ENCODE measurements at regions not wholly inside any gene's neighbourhood (a gene's known extent, or its start where the extent isn't known, plus 50 kb on each side); places are given as distances from the start of the nearest gene placed in this dataset.

- Histone ChIP-seq H3K36me3 (ENCODE audit: control insufficient read depth, insufficient read depth, low read length) (no peaks in the 10 kb centered on the region), H3K27me3 (replicated peaks; ENCODE audit: control insufficient read depth, insufficient read depth, low read length) (no peaks in the 10 kb centered on the region), H3K4me3 (ENCODE audit: low read depth, low read length) (no peak overlapping the region), H3K4me1 (no peaks in the 10 kb centered on the region), H3K9me3 (no peaks in the 10 kb centered on the region)
- Mint-ChIP-seq H3K27me3 (ENCODE audit: insufficient read depth, unreplicated experiment) (no peaks in the 10 kb centered on the region), H3K27ac (ENCODE audit: unreplicated experiment) (no peak overlapping the region), H3K9me3 (ENCODE audit: unreplicated experiment) (no peaks in the 10 kb centered on the region), H3K4me1 (ENCODE audit: low read depth, unreplicated experiment) (no peaks in the 10 kb centered on the region), H3K4me3 (ENCODE audit: unreplicated experiment) (no peak overlapping the region), H3K36me3 (ENCODE audit: insufficient read depth, unreplicated experiment) (no peaks in the 10 kb centered on the region)
- TF ChIP-seq, protein P1, sequence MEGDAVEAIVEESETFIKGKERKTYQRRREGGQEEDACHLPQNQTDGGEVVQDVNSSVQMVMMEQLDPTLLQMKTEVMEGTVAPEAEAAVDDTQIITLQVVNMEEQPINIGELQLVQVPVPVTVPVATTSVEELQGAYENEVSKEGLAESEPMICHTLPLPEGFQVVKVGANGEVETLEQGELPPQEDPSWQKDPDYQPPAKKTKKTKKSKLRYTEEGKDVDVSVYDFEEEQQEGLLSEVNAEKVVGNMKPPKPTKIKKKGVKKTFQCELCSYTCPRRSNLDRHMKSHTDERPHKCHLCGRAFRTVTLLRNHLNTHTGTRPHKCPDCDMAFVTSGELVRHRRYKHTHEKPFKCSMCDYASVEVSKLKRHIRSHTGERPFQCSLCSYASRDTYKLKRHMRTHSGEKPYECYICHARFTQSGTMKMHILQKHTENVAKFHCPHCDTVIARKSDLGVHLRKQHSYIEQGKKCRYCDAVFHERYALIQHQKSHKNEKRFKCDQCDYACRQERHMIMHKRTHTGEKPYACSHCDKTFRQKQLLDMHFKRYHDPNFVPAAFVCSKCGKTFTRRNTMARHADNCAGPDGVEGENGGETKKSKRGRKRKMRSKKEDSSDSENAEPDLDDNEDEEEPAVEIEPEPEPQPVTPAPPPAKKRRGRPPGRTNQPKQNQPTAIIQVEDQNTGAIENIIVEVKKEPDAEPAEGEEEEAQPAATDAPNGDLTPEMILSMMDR (IDR thresholded peaks at IDR 0.05; ENCODE audit: insufficient read depth in 1 of 2, low read depth in 1 of 2, low read length in 1 of 2, severe bottlenecking in 1 of 2, unreplicated experiment in 1 of 2) = no peak
- intact Hi-C loops (cut with micrococcal nuclease; ENCODE audit: unreplicated experiment) = loop anchor here (5.0 kb wide), 1 partner anchor 139 kb away; no protein-coding TSS in a partner anchor
- no TSS peak for BruUV-seq (replicated peaks)
- no peak for DNase-seq
- CTCF ChIA-PET = no interaction called here
- POLR2A ChIA-PET = no interaction called here
Observed at GRCh38 chr18:41767960-41768359, 187.1 kb upstream of the PIK3C3 start.

DNA sequence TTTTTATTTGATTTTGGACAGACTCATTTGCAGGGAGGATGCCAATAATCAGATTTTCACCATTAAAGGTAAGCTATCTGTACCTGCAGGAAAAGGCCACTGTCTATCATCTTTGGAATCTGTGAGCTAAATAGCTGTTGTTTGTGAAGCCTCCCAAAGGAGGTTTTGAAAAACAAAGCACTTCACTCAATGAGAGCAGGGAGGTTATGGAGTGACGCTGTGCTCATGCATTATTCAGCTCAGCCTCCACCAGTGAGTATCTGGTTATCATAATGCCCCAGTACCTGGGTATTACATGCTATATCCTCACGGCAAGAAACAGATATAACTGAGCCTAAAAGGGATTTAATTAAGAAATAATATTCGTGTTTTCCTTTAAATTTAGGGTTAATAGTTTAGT, 189.6 kb upstream of the PIK3C3 start:
- Mint-ChIP-seq H3K4me3 (ENCODE audit: unreplicated experiment) (no peak overlapping the region), H3K36me3 (ENCODE audit: insufficient read depth, unreplicated experiment) (no peaks in the 10 kb centered on the region), H3K27me3 (ENCODE audit: insufficient read depth, unreplicated experiment) (peaks cover 1% of the 10 kb centered on the region), H3K4me1 (ENCODE audit: low read depth, unreplicated experiment) (no peaks in the 10 kb centered on the region), H3K27ac (ENCODE audit: unreplicated experiment) (no peak overlapping the region), H3K9me3 (ENCODE audit: unreplicated experiment) (no peaks in the 10 kb centered on the region)
- Histone ChIP-seq H3K27me3 (replicated peaks; ENCODE audit: control insufficient read depth, insufficient read depth, low read length) (no peaks in the 10 kb centered on the region), H3K4me3 (ENCODE audit: low read depth, low read length) (no peak overlapping the region), H3K36me3 (ENCODE audit: control insufficient read depth, insufficient read depth, low read length) (no peaks in the 10 kb centered on the region), H3K4me1 (no peaks in the 10 kb centered on the region), H3K9me3 (no peaks in the 10 kb centered on the region)
- intact Hi-C loops (cut with micrococcal nuclease; ENCODE audit: unreplicated experiment) = loop anchor here (5.0 kb wide), 1 partner anchor 142 kb away; no protein-coding TSS in a partner anchor
- no peak for DNase-seq
- ChIA-PET CTCF (no interaction called here), POLR2A (no interaction called here)
- no TSS peak for BruUV-seq (replicated peaks)
- TF ChIP-seq, protein P1 (IDR thresholded peaks at IDR 0.05; ENCODE audit: insufficient read depth in 1 of 2, low read depth in 1 of 2, low read length in 1 of 2, severe bottlenecking in 1 of 2, unreplicated experiment in 1 of 2) = no peak

DNA sequence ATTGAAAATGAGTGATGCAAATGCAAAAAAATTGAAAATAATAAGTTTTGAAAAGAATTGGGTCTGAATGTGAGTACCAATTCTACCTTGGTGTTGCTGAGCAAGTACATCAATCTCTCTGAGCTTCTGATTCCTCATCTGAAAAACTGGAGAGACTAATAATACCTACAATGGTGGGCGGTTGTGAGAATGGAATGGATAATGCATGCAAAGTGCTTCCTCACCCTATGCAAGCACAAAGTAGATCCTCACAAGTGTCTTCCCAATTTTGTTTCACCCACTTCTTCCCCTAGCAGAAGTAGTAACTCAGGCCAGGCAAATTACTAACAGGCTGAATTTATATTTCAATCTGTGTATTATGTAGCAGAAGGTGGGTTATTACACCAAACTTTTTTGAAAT, 191.7 kb upstream of the PIK3C3 start:
- Mint-ChIP-seq H3K4me1 (ENCODE audit: low read depth, unreplicated experiment) (no peaks in the 10 kb centered on the region), H3K36me3 (ENCODE audit: insufficient read depth, unreplicated experiment) (no peaks in the 10 kb centered on the region), H3K27me3 (ENCODE audit: insufficient read depth, unreplicated experiment) (peaks cover 9% of the 10 kb centered on the region), H3K4me3 (ENCODE audit: unreplicated experiment) (no peak overlapping the region), H3K9me3 (ENCODE audit: unreplicated experiment) (no peaks in the 10 kb centered on the region), H3K27ac (ENCODE audit: unreplicated experiment) (no peak overlapping the region)
- Histone ChIP-seq H3K9me3 (no peaks in the 10 kb centered on the region), H3K4me3 (ENCODE audit: low read depth, low read length) (no peak overlapping the region), H3K36me3 (ENCODE audit: control insufficient read depth, insufficient read depth, low read length) (no peaks in the 10 kb centered on the region), H3K27me3 (replicated peaks; ENCODE audit: control insufficient read depth, insufficient read depth, low read length) (no peaks in the 10 kb centered on the region), H3K4me1 (no peaks in the 10 kb centered on the region)
- no peak for DNase-seq
- CTCF ChIA-PET = no interaction called here
- intact Hi-C loops (cut with micrococcal nuclease; ENCODE audit: unreplicated experiment) = no loop called here
- TF ChIP-seq, protein P1 (IDR thresholded peaks at IDR 0.05; ENCODE audit: insufficient read depth in 1 of 2, low read depth in 1 of 2, low read length in 1 of 2, severe bottlenecking in 1 of 2, unreplicated experiment in 1 of 2) = no peak
- BruUV-seq (replicated peaks) = no TSS peak
- POLR2A ChIA-PET = no interaction called here

All from Caco-2 (cell line).